Liver (tissue), 8 donors: ENCODE measurements at regions not wholly inside any gene's neighbourhood (a gene's known extent, or its start where the extent isn't known, plus 50 kb on each side); places are given as distances from the start of the nearest gene placed in this dataset.

Experiments used
- DNase-seq: peaks from one replicate; pipeline ENCODE4 v3.0.0-alpha.2; 2017; ENCODE audit warnings: low spot score
- H3K27ac ChIP-seq, 2 donors: one replicate each; pipeline ENCODE4 v1.7.0; 2013; ENCODE audit warnings: inconsistent platforms in 2 of 2, low read length in 2 of 2, control low read depth in 1 of 2, low read depth in 1 of 2, mild to moderate bottlenecking in 1 of 2
- H3K27me3 ChIP-seq, 4 donors: one replicate each; pipeline versions ENCODE4 v1.6.1 to v1.7.0; 2013; ENCODE audit warnings: low read length in 3 of 4, inconsistent platforms in 1 of 4, mild to moderate bottlenecking in 1 of 4, moderate library complexity in 1 of 4; ENCODE audit not compliant: control insufficient read depth in 4 of 4, insufficient read depth in 4 of 4
- H3K36me3 ChIP-seq, 4 donors: one replicate each; pipeline versions ENCODE4 v1.6.1 to v1.7.0; 2013; ENCODE audit warnings: low read length in 3 of 4, mild to moderate bottlenecking in 3 of 4, low read depth in 1 of 4, moderate library complexity in 1 of 4; ENCODE audit not compliant: control insufficient read depth in 4 of 4, insufficient read depth in 3 of 4
- H3K4me1 ChIP-seq, 4 donors: one replicate each; pipeline versions ENCODE4 v1.6.1 to v1.7.0; 2013; ENCODE audit warnings: low read length in 3 of 4, mild to moderate bottlenecking in 3 of 4, moderate library complexity in 1 of 4; ENCODE audit not compliant: control insufficient read depth in 4 of 4, insufficient read depth in 4 of 4
- H3K4me3 ChIP-seq, 3 donors: one replicate each; pipeline versions ENCODE4 v1.6.1 to v1.7.0; 2013; ENCODE audit warnings: low read length in 3 of 3, control low read depth in 1 of 3, low read depth in 1 of 3, mild to moderate bottlenecking in 1 of 3
- H3K9ac ChIP-seq, 2 donors: one replicate each; pipeline ENCODE4 v1.7.0; 2013; ENCODE audit warnings: low read length in 2 of 2, mild to moderate bottlenecking in 2 of 2, moderate library complexity in 2 of 2, control low read depth in 1 of 2, low read depth in 1 of 2
- H3K9me3 ChIP-seq, 4 donors: one replicate each; pipeline versions ENCODE4 v1.6.1 to v1.7.0; 2013; ENCODE audit warnings: low read length in 3 of 4; ENCODE audit not compliant: control insufficient read depth in 4 of 4
- FOXA2 ChIP-seq: IDR thresholded peaks from 2 replicates; pipeline ENCODE4 v1.6.1; 2016; ENCODE audit warnings: antibody characterized with exemption
- GABPA ChIP-seq, 2 donors: IDR thresholded peaks in 1 of 2; conservative IDR thresholded peaks in 1 of 2; 2 replicates each; pipeline ENCODE4 v1.6.1; 2016; ENCODE audit warnings: antibody characterized with exemption in 2 of 2, mild to moderate bottlenecking in 1 of 2, moderate library complexity in 1 of 2
- JUND ChIP-seq, 2 donors: IDR thresholded peaks; 2 replicates each; pipeline ENCODE4 v1.6.1; 2016; ENCODE audit warnings: antibody characterized with exemption in 2 of 2
- NR2F2 ChIP-seq: IDR thresholded peaks from 2 replicates; pipeline ENCODE4 v1.6.1; 2016; ENCODE audit warnings: antibody characterized with exemption
- RAD21 ChIP-seq, 2 donors: IDR thresholded peaks; 2 replicates each; pipeline ENCODE4 v1.6.1; 2016; ENCODE audit warnings: antibody characterized with exemption in 2 of 2, mild to moderate bottlenecking in 2 of 2
- SP1 ChIP-seq: IDR thresholded peaks from 2 replicates; pipeline ENCODE4 v1.6.1; 2018; ENCODE audit warnings: antibody characterized with exemption, mild to moderate bottlenecking
- TAF1 ChIP-seq: conservative IDR thresholded peaks from 2 replicates; pipeline ENCODE4 v1.6.1; 2016; ENCODE audit warnings: antibody characterized with exemption, mild to moderate bottlenecking
- YY1 ChIP-seq: IDR thresholded peaks from 2 replicates; pipeline ENCODE4 v1.6.1; 2016; ENCODE audit warnings: antibody characterized with exemption, mild to moderate bottlenecking
- WGBS: extraction: QIAGEN DNeasy Blood & Tissue Kit; methylation state at CpG from one replicate; pipeline ENCODE4 v1.1.7; 2013; 5-methylcytosine and 5-hydroxymethylcytosine counted together
- TF ChIP-seq, protein P1 (sequence below): IDR thresholded peaks from 2 replicates; pipeline ENCODE4 v1.6.1; 2016; ENCODE audit warnings: antibody characterized with exemption, mild to moderate bottlenecking
- TF ChIP-seq, protein P2 (sequence below): fragments of 150-350 bp; IDR thresholded peaks from 2 replicates; pipeline ENCODE4 v1.5.1; 2017; ENCODE audit warnings: improper control_type of control experiment, low read depth, low read length; ENCODE audit not compliant: missing input control
- donor health status: healthy.
- donor health status: healthy.
- donor health status: healthy.
- donor health status: healthy.
- donor health status: healthy.

DNA sequence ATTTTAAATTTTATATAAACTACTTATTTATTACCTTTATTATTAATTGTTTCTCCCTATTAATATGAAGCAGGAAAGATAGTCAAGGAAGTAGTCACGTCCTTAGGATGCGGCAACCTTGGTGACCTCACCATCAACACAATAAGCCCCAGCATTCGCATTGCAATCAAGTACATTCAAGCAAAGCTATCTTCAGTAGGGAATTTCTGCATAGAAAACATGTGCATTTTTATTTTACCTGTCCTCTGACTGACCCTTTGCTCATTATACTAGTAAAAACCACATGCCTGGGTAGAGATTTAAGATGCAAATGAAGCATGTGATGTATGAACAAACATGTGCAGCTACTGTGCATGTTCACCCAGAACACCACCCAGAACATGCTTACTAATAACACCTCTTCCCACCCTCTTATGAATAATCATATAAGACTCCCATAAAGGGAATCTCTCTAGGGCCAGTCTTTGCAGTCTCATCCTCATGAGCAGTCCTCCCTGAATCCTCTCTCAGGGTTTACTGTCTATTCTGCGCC, 869.6 kb downstream of the TAF11L14 start:
- no peaks in the 10 kb centered on the region for H3K36me3 ChIP-seq
- H3K9me3 ChIP-seq: no peaks in the 10 kb centered on the region
- no peak overlapping the region for H3K27ac ChIP-seq
- H3K4me3 ChIP-seq: no peak overlapping the region
- no peak for DNase-seq
- 80% methylated on average over 4 of the region's 4 CpGs for WGBS
- no peaks in the 10 kb centered on the region for H3K27me3 ChIP-seq
- H3K9ac ChIP-seq: no peak overlapping the region
- TF ChIP-seq FOXA2 (no peak), RAD21 (IDR thresholded peaks at IDR 0.05) (no peak)
- H3K4me1 ChIP-seq: no peaks in the 10 kb centered on the region

DNA sequence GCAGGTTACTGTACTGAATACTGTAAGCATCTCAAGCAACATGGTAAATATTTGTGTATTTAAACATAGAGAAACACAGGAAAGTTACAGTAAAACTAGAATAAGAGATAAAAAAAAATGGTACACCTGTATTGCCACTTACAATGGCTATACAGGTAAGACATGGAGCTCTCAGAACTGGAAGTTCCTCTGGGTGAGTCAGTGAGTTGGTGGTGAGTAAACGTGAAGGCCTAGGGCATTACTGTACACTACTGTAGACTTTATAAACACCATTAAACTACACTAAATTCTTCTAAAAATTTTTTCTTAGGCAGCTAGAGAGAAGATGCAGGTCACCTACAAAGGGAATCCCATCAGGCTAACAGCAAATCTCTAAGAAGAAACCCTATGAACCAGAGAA, 872.9 kb downstream of the TAF11L14 start:
- Histone ChIP-seq H3K9ac (no peak overlapping the region), H3K36me3 (no peaks in the 10 kb centered on the region), H3K4me1 (no peaks in the 10 kb centered on the region), H3K27me3 (no peaks in the 10 kb centered on the region), H3K9me3 (no peaks in the 10 kb centered on the region), H3K27ac (no peak overlapping the region), H3K4me3 (no peak overlapping the region)
- TF ChIP-seq YY1 (no peak), NR2F2 (no peak), SP1 (no peak), GABPA (IDR thresholded peaks at IDR 0.05 in 1 of 2, conservative IDR thresholded peaks at IDR 0.05 in 1 of 2) (no peak), JUND (IDR thresholded peaks at IDR 0.05) (no peak), TAF1 (no peak)
- TF ChIP-seq, protein P1, sequence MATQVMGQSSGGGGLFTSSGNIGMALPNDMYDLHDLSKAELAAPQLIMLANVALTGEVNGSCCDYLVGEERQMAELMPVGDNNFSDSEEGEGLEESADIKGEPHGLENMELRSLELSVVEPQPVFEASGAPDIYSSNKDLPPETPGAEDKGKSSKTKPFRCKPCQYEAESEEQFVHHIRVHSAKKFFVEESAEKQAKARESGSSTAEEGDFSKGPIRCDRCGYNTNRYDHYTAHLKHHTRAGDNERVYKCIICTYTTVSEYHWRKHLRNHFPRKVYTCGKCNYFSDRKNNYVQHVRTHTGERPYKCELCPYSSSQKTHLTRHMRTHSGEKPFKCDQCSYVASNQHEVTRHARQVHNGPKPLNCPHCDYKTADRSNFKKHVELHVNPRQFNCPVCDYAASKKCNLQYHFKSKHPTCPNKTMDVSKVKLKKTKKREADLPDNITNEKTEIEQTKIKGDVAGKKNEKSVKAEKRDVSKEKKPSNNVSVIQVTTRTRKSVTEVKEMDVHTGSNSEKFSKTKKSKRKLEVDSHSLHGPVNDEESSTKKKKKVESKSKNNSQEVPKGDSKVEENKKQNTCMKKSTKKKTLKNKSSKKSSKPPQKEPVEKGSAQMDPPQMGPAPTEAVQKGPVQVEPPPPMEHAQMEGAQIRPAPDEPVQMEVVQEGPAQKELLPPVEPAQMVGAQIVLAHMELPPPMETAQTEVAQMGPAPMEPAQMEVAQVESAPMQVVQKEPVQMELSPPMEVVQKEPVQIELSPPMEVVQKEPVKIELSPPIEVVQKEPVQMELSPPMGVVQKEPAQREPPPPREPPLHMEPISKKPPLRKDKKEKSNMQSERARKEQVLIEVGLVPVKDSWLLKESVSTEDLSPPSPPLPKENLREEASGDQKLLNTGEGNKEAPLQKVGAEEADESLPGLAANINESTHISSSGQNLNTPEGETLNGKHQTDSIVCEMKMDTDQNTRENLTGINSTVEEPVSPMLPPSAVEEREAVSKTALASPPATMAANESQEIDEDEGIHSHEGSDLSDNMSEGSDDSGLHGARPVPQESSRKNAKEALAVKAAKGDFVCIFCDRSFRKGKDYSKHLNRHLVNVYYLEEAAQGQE: no peak
- no peak for DNase-seq
- WGBS: 59% methylated on average over 1 of the region's 1 CpG

DNA sequence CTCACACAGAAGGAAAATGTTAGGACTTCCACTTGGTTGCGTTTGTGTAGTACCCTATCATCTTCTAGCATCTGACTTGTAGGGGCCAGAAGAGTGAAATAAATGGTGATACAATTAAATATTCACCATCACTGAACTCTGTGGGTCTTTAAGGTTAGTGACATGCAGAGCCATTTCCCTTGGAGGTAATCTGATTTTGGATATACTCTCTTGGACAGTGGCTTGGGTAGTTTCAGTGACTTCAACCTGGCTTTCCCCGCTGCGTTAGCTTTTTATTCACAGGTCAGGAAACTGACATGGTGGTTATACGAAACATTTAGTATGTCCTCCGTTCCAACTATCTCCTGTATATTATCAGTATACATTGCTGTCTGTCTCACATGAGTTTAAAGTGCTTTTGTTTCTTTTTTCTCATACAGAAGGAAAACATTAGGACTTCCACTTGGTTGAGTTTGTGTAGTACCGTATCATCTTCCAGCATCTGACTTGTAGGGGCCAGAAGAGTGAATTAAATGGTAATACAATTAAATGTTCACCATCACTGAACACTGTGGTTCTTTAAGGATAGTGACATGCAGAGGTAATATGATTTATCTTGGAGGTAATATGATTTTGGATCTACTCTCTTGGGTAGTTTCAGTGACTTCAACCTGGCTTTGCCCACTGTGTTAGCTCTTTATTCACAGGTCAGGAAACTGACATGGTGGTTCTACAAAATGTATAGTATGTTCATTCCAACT, 883.6 kb downstream of the TAF11L14 start:
- Histone ChIP-seq H3K9ac (no peak overlapping the region), H3K9me3 (peaks cover 0 to 5% (median 2%) of the 10 kb centered on the region in 4 donors), H3K4me1 (no peaks in the 10 kb centered on the region), H3K27me3 (no peaks in the 10 kb centered on the region), H3K27ac (no peak overlapping the region), H3K36me3 (no peaks in the 10 kb centered on the region), H3K4me3 (no peak overlapping the region)
- no peak for DNase-seq
- TF ChIP-seq, protein P2, sequence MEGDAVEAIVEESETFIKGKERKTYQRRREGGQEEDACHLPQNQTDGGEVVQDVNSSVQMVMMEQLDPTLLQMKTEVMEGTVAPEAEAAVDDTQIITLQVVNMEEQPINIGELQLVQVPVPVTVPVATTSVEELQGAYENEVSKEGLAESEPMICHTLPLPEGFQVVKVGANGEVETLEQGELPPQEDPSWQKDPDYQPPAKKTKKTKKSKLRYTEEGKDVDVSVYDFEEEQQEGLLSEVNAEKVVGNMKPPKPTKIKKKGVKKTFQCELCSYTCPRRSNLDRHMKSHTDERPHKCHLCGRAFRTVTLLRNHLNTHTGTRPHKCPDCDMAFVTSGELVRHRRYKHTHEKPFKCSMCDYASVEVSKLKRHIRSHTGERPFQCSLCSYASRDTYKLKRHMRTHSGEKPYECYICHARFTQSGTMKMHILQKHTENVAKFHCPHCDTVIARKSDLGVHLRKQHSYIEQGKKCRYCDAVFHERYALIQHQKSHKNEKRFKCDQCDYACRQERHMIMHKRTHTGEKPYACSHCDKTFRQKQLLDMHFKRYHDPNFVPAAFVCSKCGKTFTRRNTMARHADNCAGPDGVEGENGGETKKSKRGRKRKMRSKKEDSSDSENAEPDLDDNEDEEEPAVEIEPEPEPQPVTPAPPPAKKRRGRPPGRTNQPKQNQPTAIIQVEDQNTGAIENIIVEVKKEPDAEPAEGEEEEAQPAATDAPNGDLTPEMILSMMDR: no peak
- TF ChIP-seq, protein P1: no peak
- TF ChIP-seq TAF1: no peak
- TF ChIP-seq GABPA (IDR thresholded peaks at IDR 0.05 in 1 of 2, conservative IDR thresholded peaks at IDR 0.05 in 1 of 2): no peak
- 78% methylated on average over 6 of the region's 6 CpGs for WGBS
